Keratinocyte (primary cell): ENCODE measurements at regions not wholly inside any gene's neighbourhood (a gene's known extent, or its start where the extent isn't known, plus 50 kb on each side); places are given as distances from the start of the nearest gene placed in this dataset.

ENCODE experiments used
- EZH2 ChIP-seq: IDR thresholded peaks from one replicate; pipeline ENCODE4 v1.6.1; 2012; ENCODE audit warnings: inconsistent platforms, mild to moderate bottlenecking, low read length, moderate library complexity
- TF ChIP-seq, protein P1 (sequence below), 3 experiments: IDR thresholded peaks in 1 of 3; conservative IDR thresholded peaks in 1 of 3; optimal IDR thresholded peaks in 1 of 3; 2 replicates in 2 of 3; 3 replicates in 1 of 3; pipeline versions ENCODE3 to v1.5.1; 2011; ENCODE audit warnings: low read length in 3 of 3, mild to moderate bottlenecking in 3 of 3, moderate library complexity in 2 of 3, control low read depth in 1 of 3, inconsistent platforms in 1 of 3; ENCODE audit not compliant: insufficient read depth in 2 of 3; ENCODE audit errors: extremely low read depth in 1 of 3

DNA sequence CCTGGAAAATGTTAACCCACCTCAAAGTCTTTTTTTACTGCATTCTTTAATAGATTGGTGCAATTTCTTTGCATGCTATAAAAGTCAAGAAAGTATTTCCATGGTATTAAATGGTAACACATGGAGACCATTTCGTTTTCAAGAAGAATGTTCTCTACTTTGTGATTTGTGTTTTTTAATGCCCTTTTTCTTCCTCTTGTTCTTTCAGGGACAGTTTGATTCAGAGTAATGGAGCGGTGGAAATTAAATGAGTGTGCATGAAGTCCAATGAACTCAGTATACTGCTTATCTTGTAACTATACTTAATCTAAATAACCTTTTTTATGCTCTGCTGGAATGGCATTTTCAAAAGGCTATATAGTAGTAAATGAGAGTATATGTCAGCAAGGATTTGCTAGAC is 507.0 kb upstream of the CDH6 start:
- TF ChIP-seq, protein P1, sequence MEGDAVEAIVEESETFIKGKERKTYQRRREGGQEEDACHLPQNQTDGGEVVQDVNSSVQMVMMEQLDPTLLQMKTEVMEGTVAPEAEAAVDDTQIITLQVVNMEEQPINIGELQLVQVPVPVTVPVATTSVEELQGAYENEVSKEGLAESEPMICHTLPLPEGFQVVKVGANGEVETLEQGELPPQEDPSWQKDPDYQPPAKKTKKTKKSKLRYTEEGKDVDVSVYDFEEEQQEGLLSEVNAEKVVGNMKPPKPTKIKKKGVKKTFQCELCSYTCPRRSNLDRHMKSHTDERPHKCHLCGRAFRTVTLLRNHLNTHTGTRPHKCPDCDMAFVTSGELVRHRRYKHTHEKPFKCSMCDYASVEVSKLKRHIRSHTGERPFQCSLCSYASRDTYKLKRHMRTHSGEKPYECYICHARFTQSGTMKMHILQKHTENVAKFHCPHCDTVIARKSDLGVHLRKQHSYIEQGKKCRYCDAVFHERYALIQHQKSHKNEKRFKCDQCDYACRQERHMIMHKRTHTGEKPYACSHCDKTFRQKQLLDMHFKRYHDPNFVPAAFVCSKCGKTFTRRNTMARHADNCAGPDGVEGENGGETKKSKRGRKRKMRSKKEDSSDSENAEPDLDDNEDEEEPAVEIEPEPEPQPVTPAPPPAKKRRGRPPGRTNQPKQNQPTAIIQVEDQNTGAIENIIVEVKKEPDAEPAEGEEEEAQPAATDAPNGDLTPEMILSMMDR (optimal IDR thresholded peaks at IDR 0.05 in 1 of 3, IDR thresholded peaks at IDR 0.05 in 1 of 3, conservative IDR thresholded peaks at IDR 0.05 in 1 of 3; ENCODE audit: extremely low read depth in 1 of 3, insufficient read depth in 2 of 3, low read length in 3 of 3) = no peak
- no peak for TF ChIP-seq EZH2
